Stimulated activated naive CD8-positive, alpha-beta T cell treated with anti-CD3 and anti-CD28 coated beads, Interleukin-15, Interleukin-2, amounts not matched to agents 100 ng/mL and 50 ng/mL, for 24 hours (primary cell): ENCODE measurements at regions not wholly inside any gene's neighbourhood (a gene's known extent, or its start where the extent isn't known, plus 50 kb on each side); places are given as distances from the start of the nearest gene placed in this dataset.

Experiments
- H3K27ac Mint-ChIP-seq: one replicate; pipeline ENCODE4 v1.8.0; 2021; ENCODE audit warnings: mild to moderate bottlenecking, mixed read lengths
- H3K27me3 Mint-ChIP-seq: one replicate; pipeline ENCODE4 v1.8.0; 2021; ENCODE audit warnings: mixed read lengths
- H3K36me3 Mint-ChIP-seq: one replicate; pipeline ENCODE4 v1.8.0; 2021; ENCODE audit warnings: low read depth, mixed read lengths
- H3K4me1 Mint-ChIP-seq: one replicate; pipeline ENCODE4 v1.8.0; 2021; ENCODE audit warnings: low read depth, mixed read lengths
- H3K4me3 Mint-ChIP-seq: one replicate; pipeline ENCODE4 v1.8.0; 2021; ENCODE audit warnings: mild to moderate bottlenecking, mixed read lengths
- H3K9me3 Mint-ChIP-seq: one replicate; pipeline ENCODE4 v1.8.0; 2021; ENCODE audit warnings: mixed read lengths

DNA sequence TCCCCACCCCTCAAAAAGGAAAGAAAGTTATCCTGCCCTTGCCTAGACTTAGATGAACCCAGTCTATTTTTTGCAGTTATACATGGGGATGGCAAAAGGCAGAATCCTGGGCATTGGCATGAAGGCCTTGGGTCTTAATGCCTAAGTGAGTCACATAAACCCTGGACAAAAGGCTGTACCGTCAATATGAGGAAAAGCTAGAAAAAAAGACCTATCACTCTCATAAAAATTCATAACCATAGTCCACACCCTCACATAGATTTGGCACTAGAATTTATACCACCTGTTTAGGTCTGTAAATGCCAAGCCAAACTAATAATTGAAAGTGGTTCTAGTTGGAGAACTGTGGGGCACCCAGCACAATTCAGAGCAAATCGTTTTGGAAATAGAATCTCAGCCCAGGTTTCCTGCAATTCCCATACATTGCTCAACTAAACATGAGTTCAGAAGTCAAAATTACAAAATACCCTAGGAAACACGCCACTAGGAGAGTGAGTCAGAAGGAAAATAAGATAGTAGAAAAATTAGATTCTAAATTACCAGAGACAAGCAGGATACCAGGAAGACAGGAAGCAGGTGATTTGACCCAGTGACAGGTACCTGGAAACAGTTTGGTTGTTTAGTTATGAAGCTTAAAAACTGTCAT, 70.4 kb upstream of the FUCA2 start:
- H3K4me3 Mint-ChIP-seq, result no peak overlapping the region
- H3K27ac Mint-ChIP-seq, result no peak overlapping the region
- H3K4me1 Mint-ChIP-seq, result no peaks in the 10 kb centered on the region
- H3K27me3 Mint-ChIP-seq, result no peaks in the 10 kb centered on the region
- H3K9me3 Mint-ChIP-seq, result no peaks in the 10 kb centered on the region
- no peaks in the 10 kb centered on the region for H3K36me3 Mint-ChIP-seq

DNA sequence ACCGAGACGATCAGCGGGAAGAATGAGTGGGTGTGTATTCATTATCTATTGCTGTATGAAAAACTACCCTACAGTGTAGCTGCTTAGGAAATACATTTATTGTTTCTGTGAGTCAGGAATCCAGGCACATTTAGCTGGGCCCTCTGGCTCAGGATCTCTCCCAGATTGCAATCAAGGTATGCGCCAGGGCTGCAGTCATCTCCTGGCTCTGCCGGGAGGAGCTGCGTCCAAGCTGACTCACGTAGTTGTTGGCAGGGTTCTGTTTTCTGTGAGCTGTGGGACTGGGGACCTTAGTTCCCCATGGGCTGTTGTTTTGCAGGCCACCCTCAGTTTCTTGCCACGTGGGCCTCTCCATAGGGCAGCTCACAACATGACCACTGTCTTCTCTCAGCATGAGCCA, 68.2 kb upstream of the FUCA2 start:
- Mint-ChIP-seq H3K27ac (no peak overlapping the region), H3K27me3 (no peaks in the 10 kb centered on the region), H3K4me1 (no peaks in the 10 kb centered on the region), H3K9me3 (no peaks in the 10 kb centered on the region), H3K36me3 (no peaks in the 10 kb centered on the region), H3K4me3 (no peak overlapping the region)

DNA sequence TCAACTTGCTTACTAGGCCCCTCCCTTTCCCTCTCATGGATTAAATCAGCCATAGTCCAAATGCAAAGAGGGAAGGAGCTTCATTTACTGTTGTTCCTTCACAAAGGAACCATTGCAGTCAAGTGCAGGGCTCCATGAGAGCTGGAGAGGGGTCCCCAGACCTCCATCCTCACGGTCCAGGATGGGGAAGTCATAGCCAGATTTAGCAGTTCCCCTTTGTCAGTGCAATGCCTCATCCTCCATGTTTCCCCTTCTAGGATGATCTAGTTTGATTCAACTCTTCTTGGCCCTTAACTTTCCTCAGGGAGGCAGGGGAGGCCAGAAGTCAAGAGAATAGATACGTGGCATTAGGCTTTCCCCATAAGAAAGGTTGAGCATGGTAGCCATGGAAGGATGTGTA, 66.5 kb upstream of the FUCA2 start:
- no peaks in the 10 kb centered on the region for H3K36me3 Mint-ChIP-seq
- no peaks in the 10 kb centered on the region for H3K27me3 Mint-ChIP-seq
- H3K4me1 Mint-ChIP-seq, result no peaks in the 10 kb centered on the region
- H3K9me3 Mint-ChIP-seq, result no peaks in the 10 kb centered on the region
- no peak overlapping the region for H3K4me3 Mint-ChIP-seq
- no peak overlapping the region for H3K27ac Mint-ChIP-seq

DNA sequence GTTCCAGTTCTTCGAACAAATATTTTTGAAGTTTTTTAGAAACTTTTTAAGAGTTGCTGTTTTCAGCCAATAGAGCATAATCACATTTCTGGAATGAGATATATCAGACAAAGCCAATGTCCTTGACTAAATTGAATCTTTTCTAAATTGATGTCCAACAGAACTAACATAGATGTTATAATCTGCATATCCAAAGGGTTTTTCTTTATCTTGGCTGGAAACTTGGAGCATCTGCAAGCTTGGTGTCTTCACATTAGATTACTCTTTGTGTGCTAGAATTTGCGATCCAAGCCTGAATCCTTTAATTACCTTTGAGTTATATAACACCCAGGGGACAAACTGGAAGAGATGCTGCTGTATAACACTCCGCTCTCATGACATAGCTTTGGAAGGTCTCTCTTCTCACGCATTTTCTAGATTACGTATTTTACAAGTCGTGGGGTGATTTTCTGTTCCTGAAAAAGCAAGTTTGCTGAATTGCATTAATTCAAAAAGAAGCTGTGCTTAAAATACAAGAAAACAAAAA, 64.4 kb upstream of the FUCA2 start:
- H3K4me1 Mint-ChIP-seq, result no peaks in the 10 kb centered on the region
- no peak overlapping the region for H3K27ac Mint-ChIP-seq
- no peaks in the 10 kb centered on the region for H3K27me3 Mint-ChIP-seq
- no peaks in the 10 kb centered on the region for H3K36me3 Mint-ChIP-seq
- no peak overlapping the region for H3K4me3 Mint-ChIP-seq
- no peaks in the 10 kb centered on the region for H3K9me3 Mint-ChIP-seq

DNA sequence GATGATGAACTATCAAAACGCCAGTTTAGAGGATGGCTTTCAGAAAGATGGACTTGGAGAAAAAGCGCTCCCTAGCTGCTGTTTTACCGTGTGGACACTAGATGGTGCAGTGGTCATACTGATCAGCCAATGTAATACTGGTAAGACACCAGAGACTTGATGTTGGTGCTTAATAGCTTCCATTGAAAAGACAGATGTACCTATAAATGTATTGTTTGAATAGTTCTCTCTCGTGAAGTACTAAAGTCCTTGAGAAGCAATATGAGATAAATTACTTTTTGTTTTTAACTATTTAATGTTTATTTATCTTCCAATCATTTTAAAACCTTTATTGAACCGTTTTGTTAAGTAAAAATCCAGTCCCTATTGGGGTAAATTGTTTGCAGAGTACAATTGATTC, 63.9 kb upstream of the FUCA2 start:
- no peaks in the 10 kb centered on the region for H3K4me1 Mint-ChIP-seq
- H3K36me3 Mint-ChIP-seq, result no peaks in the 10 kb centered on the region
- no peaks in the 10 kb centered on the region for H3K9me3 Mint-ChIP-seq
- no peak overlapping the region for H3K4me3 Mint-ChIP-seq
- H3K27me3 Mint-ChIP-seq, result no peaks in the 10 kb centered on the region
- no peak overlapping the region for H3K27ac Mint-ChIP-seq

DNA sequence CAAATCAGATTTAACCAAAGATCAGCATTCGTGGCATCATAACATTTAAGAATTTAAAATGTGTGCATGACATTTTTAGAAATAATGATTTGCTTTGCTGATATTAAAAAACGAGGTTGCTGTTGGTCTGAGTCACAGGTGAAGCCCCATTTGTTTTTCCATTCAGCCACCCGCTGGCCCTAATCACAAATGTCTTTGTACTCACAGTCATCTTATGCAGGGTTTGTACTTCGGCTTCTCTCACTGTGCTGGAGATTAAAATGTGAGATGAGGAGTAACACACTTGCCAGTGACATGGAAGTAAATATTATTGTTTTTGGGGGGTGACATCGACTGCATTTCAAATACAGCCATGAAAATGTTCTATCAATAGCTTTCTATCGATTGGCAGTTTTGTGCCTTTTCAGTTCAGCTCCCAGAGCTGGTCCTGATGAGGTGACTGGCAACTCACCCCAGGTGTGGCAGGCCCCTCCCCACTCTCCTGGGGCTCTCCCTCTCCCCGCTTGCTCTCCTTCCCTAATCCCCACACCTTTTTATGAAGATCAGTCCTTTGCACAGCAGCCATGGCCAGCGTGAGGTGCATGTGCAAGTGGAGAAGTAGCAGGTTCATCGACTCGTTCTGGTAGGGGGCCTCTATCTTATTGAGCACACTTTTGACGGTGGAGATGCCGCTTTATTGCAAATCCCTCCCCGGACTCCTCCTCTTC, 58.8 kb upstream of the FUCA2 start:
- H3K4me3 Mint-ChIP-seq, result no peak overlapping the region
- H3K36me3 Mint-ChIP-seq, result no peaks in the 10 kb centered on the region
- no peaks in the 10 kb centered on the region for H3K9me3 Mint-ChIP-seq
- no peaks in the 10 kb centered on the region for H3K27me3 Mint-ChIP-seq
- H3K27ac Mint-ChIP-seq, result no peak overlapping the region
- peaks cover 25% of the 10 kb centered on the region for H3K4me1 Mint-ChIP-seq

DNA sequence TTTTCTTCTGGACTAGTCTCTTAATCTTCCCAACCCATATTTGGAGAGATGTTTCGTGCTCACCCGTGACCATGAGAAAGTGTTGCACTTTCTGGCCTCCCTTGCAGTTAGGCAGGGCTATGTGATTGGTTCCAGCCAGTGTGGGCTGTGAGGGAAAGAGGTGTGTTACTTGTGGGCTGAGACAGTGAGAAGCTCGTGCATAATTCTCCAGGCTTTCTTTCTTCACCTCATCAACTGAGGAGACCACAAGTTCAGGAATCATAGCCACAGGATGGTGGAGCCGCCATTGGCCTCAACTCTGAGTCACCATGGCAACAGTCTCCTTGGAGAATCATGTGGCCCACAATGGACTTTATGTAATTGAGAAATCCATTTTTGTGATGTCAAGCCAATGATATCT, 57.5 kb upstream of the FUCA2 start:
- peaks cover 25% of the 10 kb centered on the region for H3K4me1 Mint-ChIP-seq
- H3K4me3 Mint-ChIP-seq, result no peak overlapping the region
- H3K27me3 Mint-ChIP-seq, result no peaks in the 10 kb centered on the region
- H3K27ac Mint-ChIP-seq, result no peak overlapping the region
- no peaks in the 10 kb centered on the region for H3K36me3 Mint-ChIP-seq
- H3K9me3 Mint-ChIP-seq, result no peaks in the 10 kb centered on the region

DNA sequence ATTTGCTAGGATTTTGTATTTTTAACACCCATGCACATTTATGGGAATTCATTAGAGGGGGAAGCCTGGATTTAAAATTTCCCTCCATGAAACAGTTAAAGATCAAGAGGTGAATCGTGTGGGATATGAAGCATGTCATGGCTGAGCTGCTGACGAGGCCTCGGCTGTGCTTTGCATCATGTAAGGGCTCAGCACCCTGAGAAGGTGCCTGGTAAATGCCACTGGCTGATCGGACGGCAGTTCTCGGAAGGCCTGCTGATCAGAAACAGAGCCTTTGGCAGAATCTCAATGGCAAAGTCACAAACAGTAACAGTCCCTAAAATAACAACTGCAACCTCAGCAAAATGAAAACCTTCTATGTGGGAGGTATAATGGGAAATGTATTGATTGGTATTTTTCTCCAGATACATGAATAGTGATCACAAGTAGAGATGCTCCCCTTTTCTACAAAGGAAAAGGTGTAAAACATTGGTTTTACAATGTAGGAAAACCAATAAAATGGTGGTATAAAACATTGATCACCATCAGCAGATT, 53.0 kb upstream of the FUCA2 start:
- no peaks in the 10 kb centered on the region for H3K27me3 Mint-ChIP-seq
- H3K4me3 Mint-ChIP-seq, result no peak overlapping the region
- no peak overlapping the region for H3K27ac Mint-ChIP-seq
- H3K4me1 Mint-ChIP-seq, result peaks cover 26% of the 10 kb centered on the region
- H3K36me3 Mint-ChIP-seq, result no peaks in the 10 kb centered on the region
- H3K9me3 Mint-ChIP-seq, result no peaks in the 10 kb centered on the region

DNA sequence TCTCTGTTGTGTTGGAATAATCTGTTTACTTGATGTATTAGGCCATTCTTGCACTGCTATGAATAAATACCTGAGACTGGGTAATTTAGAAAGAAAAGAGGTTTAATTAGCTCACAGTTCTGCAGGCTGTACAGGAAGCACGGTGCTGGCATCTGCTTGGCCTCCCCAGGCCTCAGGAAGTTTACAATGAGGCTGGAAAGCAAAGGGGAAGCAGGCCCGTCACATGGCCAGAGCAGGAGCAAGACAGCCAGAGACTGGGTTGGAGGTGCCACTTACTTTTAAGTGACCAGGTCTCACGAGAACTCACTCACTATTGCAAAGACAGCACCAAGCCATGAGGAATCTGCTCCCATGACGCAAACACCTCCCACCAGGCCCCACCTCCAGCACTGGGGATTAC, 50.6 kb upstream of the FUCA2 start:
- peaks cover 17% of the 10 kb centered on the region for H3K4me1 Mint-ChIP-seq
- no peaks in the 10 kb centered on the region for H3K36me3 Mint-ChIP-seq
- H3K27me3 Mint-ChIP-seq, result no peaks in the 10 kb centered on the region
- no peak overlapping the region for H3K4me3 Mint-ChIP-seq
- no peak overlapping the region for H3K27ac Mint-ChIP-seq
- H3K9me3 Mint-ChIP-seq, result no peaks in the 10 kb centered on the region
